ENCODE measurements at regions not wholly inside any gene's neighbourhood (a gene's known extent, or its start where the extent isn't known, plus 50 kb on each side); places are given as distances from the start of the nearest gene placed in this dataset.

DNA sequence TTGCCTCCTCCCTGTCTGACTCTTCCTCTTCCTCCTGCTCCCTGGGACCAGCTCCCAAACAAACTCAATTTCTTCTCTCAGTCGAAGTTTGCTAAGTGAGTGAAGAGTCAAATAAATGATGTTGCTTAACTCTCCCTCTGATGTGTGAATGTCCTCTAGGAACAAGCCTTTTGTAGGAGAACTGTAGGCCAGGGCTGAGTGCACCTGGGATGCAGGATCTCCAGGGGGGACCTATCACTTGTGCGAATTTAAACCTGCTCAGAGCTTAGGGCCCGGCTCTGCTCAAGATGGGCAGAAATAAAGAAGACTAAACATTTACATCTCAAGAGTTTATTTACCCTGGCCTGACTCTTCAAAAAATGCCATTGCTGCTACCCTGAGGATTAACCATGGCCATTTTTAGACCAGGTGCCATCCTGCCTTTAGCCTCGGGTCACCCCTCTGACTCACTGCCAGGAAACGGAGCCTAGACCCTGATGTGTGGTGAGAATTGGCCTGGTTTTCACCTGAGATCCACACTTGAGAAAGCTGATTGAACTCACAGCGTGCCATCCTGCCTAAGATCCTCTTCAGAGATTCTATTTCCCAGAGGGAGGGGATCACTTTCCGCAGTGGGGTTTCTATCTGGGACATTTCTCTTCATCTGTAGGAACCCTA, 63.6 kb upstream of the CD93 start:
- no peak overlapping the region for H3K4me3 ChIP-seq (ENCODE audit: insufficient read depth, low read depth, low read length)
- H3K27me3 ChIP-seq (ENCODE audit: control insufficient read depth, insufficient read depth, low read length): no peaks in the 10 kb centered on the region
- DNase-seq: no peak
- H3K36me3 ChIP-seq (replicated peaks; ENCODE audit: control insufficient read depth, insufficient read depth, low read length): no peaks in the 10 kb centered on the region

DNA sequence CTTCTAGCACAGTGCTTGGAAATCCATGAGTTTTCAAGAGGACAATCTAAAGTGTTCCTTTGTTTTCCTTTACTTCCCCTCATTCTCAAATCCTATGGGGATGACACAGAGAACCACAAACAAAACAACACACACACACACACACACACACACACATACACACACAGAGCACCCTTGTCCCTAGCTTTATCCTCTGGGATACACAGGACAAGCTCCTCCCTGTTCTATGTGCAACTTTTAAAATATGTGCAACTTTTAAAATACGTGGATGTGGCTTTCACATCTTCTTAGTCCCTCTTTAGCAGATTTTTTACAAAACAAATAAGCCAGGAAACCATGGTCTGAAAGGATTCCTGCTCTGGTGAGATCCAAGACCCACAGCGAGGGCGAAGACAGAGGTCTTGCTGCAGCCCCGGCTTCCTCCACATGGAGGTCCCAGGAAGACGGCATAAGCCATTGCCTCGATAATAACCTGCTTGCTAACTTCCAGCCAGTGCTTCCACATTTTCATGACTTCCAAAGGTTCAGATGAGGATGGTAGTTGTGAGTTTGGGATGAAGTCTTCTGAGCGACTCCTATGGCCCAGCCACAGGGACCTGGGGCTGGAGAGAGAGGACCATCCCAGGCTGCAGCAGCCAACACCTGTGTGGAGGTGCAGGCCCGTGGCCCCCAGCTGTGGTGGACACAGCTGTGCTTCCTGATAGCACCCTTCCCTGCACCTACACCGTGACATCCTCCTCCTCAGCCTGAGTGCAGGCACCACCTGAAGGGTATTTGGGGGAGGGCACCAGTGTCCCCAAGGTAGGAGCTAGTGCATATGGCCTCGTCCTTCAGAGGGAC, 62.8 kb upstream of the CD93 start:
- DNase-seq: no peak

DNA sequence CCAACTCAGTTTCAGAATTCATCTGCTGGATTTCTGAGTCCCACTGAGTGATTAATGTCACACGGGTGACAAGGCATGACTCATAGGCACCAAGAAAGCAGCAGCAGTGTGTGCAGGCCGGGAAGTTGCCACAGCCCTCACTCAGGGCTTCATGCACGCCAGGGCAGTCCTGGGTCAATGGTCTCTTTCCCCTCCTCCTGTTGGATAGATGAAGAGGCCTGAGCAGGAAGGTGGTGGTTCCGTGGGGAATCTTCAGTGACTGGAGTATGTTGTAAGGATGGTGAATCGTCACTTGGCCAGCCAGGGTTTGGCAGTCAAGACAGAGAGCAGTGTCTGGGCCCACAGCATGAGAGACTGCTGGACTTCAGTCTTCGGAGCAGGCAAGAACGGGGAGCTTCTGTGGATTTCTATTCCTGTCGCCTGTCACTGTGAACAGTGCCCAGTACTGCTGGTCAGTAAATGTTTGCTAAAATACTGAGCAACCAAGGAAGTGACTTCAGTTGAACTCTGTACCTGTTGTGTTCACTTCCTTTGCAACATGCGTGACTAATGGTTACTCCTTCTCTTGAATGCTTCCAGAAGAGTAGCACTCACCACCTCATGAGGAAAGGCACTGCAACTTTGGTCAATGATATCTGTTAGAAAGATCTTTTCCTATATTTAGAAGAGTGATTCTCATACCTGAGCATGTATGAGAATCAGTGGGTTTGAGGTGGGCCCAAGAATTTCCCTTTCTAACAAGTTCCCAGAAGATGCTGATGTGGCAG, 62.0 kb upstream of the CD93 start:
- Histone ChIP-seq H3K36me3 (replicated peaks; ENCODE audit: control insufficient read depth, insufficient read depth, low read length) (no peaks in the 10 kb centered on the region), H3K4me3 (ENCODE audit: insufficient read depth, low read depth, low read length) (no peak overlapping the region), H3K27me3 (ENCODE audit: control insufficient read depth, insufficient read depth, low read length) (no peaks in the 10 kb centered on the region)
- no peak for DNase-seq

More for the DNA sequence above, 62.8 kb upstream of the CD93 start:
- Histone ChIP-seq H3K27me3 (ENCODE audit: control insufficient read depth, insufficient read depth, low read length) (no peaks in the 10 kb centered on the region), H3K4me3 (ENCODE audit: insufficient read depth, low read depth, low read length) (no peak overlapping the region), H3K36me3 (replicated peaks; ENCODE audit: control insufficient read depth, insufficient read depth, low read length) (no peaks in the 10 kb centered on the region)

DNA sequence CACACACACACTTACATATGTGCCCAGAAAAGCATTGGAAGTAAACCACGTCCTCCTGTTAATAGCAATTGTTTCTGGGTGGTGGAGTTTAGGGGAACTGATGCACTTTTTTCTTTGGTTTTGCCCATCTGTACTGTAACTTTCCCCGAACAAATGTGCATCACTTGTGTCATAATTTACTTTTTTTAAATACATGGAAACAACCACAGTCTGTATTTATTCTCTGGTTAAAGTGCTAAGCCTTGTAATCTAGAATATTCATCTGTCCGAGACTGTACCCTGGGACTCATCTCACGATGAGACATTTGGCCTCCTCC, 61.5 kb upstream of the CD93 start:
- no peak for DNase-seq

DNA sequence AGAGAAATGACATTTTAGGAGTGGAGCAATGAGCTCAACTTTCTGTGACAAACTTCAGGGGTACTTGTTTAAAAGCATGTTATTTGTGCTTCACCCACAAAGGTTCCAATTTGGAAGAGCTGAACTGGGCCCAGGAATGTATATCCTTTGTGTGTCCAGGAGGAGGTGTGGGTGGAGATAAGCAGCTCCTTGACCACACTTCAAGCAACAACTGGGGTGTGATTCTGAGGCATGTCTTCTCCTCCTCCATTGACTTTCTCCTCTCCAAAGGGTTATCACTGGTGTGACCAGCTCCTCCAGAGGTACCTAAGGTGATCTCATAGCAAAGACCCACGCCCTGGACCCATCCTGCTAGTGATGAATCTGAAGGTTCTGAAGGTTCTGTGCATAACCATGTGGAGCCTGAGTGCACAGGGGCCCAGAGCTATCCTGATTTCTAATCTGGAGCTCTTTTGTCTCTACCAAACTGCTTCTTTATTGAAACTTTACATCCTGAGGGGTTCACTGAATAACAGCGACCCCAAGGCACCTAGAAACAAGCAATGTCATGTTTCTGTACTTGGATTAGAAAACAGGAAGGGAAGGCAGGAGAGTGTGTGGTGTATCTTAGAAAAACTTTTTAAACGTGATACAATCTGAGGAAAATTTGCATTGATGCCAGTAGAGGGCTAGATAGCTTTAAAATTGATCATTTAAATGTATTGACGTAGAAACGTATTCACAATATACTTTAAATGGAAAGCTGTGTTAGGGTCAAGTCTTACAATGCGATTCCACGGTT, 60.9 kb upstream of the CD93 start:
- Histone ChIP-seq H3K4me3 (ENCODE audit: insufficient read depth, low read depth, low read length) (no peak overlapping the region), H3K27me3 (ENCODE audit: control insufficient read depth, insufficient read depth, low read length) (no peaks in the 10 kb centered on the region), H3K36me3 (replicated peaks; ENCODE audit: control insufficient read depth, insufficient read depth, low read length) (no peaks in the 10 kb centered on the region)
- no peak for DNase-seq

More for the DNA sequence above, 61.5 kb upstream of the CD93 start:
- no peaks in the 10 kb centered on the region for H3K27me3 ChIP-seq (ENCODE audit: control insufficient read depth, insufficient read depth, low read length)
- H3K36me3 ChIP-seq (replicated peaks; ENCODE audit: control insufficient read depth, insufficient read depth, low read length): no peaks in the 10 kb centered on the region
- H3K4me3 ChIP-seq (ENCODE audit: insufficient read depth, low read depth, low read length): no peak overlapping the region

DNA sequence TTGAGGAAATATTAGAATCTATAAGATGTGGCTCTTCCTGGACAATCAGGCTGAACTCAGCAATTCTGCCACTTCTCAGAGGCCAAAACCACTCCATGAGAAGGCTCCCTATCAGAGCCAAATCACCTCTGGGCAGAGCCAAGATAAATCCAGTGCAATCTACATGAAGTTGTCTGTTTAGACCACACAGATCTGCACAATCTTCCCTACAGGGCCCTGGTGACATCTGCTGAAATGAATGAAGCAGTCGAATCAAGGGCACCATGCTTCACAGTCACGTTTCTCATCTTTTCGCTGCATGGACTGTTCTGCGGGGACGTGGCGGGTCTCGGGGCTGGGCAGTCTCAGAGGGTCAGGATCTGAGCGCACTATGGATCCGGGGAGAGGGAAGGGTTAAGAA, 60.1 kb upstream of the CD93 start:
- Histone ChIP-seq H3K27me3 (ENCODE audit: control insufficient read depth, insufficient read depth, low read length) (no peaks in the 10 kb centered on the region), H3K36me3 (replicated peaks; ENCODE audit: control insufficient read depth, insufficient read depth, low read length) (no peaks in the 10 kb centered on the region), H3K4me3 (ENCODE audit: insufficient read depth, low read depth, low read length) (no peak overlapping the region)
- DNase-seq: no peak

DNA sequence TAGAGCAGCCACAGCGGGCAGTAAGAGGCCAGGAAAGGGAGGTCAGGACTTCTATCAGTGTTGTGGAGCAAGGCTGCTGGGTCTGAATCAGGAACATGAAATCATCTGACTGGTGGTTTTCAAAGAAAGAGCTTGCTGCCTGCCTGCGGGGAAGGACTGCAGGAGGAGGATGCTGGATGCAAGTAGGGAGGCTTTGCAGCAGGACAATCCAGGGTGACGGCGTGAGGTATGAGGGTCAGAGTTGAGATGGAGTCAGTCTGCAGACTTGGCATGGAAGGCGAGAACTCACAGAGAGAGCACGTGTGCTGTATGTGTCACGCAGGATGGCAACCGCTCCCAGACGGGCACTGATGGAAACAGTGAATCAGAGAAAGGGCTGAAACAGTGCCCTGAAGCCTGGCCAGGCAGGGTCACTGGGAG, 59.2 kb upstream of the CD93 start:
- H3K4me3 ChIP-seq (ENCODE audit: insufficient read depth, low read depth, low read length): no peak overlapping the region
- no peaks in the 10 kb centered on the region for H3K36me3 ChIP-seq (replicated peaks; ENCODE audit: control insufficient read depth, insufficient read depth, low read length)
- no peak for DNase-seq
- H3K27me3 ChIP-seq (ENCODE audit: control insufficient read depth, insufficient read depth, low read length): no peaks in the 10 kb centered on the region

DNA sequence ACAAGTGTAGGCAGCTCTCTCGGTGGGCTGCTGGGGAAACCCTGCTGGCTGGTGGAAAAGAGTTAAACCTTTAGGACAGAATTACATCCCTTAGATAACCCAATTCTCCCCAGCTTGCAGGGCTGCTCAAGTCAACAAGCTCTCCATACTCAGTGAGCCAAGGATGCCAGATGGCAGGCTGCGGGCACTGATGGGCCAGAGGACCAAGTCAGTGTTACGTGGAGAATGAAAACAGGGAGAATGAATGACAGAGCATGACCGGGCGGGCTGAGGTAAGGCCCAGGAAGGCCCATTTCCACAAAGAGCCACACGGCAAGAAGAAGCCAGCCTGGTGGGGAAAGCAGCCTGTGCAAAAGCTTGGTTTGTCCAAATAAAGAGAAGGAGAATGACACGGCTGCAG, 58.7 kb upstream of the CD93 start:
- no peak for DNase-seq
- Histone ChIP-seq H3K27me3 (ENCODE audit: control insufficient read depth, insufficient read depth, low read length) (no peaks in the 10 kb centered on the region), H3K36me3 (replicated peaks; ENCODE audit: control insufficient read depth, insufficient read depth, low read length) (no peaks in the 10 kb centered on the region), H3K4me3 (ENCODE audit: insufficient read depth, low read depth, low read length) (no peak overlapping the region)

DNA sequence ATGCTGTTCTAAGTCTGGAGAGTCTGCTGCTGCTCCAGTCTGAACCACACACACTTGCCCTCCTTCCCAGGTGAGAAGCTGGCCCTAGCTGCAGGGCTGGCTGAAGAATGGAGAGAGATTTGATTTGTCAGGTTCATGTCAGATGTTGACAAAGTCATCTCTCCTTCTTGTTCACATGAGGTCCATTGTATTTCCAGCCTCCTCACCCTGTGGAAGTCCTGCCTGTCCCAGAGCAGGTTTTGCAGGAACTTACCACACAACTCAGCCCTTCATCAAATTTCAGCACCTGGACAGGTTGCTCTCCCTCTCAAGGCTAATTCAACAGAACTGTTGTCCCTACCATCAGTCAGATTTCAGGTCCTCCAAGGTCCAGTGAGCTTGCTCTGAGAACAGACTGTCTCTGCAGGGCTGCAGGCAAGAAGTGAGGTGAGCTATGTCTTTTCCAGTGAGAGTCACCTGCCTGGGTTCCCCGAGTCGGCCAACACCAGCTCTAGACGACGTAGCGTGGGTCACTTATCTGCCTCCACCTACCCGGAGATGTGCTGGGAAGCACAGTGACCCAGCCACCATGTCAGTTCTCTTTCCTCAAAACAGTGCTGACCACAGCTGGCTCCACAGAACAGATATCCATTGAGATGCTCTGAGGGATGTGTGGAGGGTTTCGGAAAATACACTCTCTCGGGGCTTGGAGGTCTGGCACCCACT, 58.0 kb upstream of the CD93 start:
- no peak overlapping the region for H3K4me3 ChIP-seq (ENCODE audit: insufficient read depth, low read depth, low read length)
- no peaks in the 10 kb centered on the region for H3K27me3 ChIP-seq (ENCODE audit: control insufficient read depth, insufficient read depth, low read length)
- H3K36me3 ChIP-seq (replicated peaks; ENCODE audit: control insufficient read depth, insufficient read depth, low read length): no peaks in the 10 kb centered on the region
- no peak for DNase-seq

DNA sequence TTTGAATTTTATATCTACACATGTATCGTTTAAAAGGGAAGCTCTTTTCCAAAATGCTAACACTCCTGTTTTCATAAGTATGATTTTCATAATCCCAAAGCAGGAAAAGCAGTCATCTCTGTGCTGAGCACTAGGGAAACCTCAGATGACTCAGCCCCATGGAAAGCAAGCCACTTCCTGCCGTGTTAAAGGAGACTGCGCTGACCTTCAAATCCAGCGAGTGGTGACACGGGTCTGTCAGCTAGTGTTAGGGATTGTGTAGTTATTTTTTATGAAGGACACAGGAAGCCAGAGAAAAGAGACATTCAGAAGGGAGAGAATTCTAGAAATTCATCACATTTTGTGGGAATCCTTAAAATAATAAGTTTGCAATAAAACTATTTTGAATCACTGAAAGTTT, 57.0 kb upstream of the CD93 start:
- Histone ChIP-seq H3K36me3 (replicated peaks; ENCODE audit: control insufficient read depth, insufficient read depth, low read length) (no peaks in the 10 kb centered on the region), H3K27me3 (ENCODE audit: control insufficient read depth, insufficient read depth, low read length) (no peaks in the 10 kb centered on the region), H3K4me3 (ENCODE audit: insufficient read depth, low read depth, low read length) (no peak overlapping the region)
- no peak for DNase-seq

DNA sequence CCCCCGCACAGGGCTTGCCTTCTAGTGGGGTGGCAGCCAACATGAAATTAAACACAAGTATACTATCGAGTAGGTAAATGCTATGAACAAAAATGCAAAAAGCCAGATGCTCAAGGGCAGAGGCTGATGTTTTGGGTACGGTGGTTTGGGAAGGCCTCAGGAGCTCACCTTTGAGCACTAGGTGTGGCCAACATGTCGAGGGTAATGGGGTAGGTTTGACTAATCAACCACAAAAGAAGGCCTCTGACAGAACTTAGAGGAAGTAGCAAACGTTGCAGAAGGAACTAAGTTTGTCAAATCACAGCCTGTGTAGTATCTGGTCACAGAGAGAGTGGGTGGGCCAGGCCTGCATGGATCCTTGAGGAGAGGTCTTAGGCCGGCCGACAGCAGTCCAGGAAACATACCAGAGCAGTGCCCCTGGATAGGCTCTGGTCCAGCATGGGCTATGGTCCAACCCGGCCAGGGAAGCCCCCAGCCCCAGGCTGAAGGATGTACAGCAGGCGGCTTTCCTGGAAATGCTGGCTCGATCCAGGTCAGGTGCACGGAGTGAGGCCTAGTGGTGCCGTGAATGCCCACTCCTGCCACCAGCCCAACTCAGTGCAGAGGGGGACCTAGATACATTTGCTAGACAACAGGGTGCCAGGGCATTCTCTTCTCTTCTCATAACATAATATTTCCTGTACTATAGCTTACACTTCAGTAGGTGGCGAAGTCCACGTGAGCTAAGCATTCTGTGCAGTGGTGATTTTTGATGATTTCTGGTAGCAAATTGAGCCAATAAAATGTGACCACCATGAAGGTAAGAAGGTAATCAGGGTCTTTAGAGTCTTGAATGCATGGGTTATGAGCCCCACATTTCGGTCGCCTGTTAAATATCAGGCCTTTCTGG, 56.3 kb upstream of the CD93 start:
- H3K36me3 ChIP-seq (replicated peaks; ENCODE audit: control insufficient read depth, insufficient read depth, low read length): no peaks in the 10 kb centered on the region
- H3K4me3 ChIP-seq (ENCODE audit: insufficient read depth, low read depth, low read length): no peak overlapping the region
- no peaks in the 10 kb centered on the region for H3K27me3 ChIP-seq (ENCODE audit: control insufficient read depth, insufficient read depth, low read length)
- no peak for DNase-seq

DNA sequence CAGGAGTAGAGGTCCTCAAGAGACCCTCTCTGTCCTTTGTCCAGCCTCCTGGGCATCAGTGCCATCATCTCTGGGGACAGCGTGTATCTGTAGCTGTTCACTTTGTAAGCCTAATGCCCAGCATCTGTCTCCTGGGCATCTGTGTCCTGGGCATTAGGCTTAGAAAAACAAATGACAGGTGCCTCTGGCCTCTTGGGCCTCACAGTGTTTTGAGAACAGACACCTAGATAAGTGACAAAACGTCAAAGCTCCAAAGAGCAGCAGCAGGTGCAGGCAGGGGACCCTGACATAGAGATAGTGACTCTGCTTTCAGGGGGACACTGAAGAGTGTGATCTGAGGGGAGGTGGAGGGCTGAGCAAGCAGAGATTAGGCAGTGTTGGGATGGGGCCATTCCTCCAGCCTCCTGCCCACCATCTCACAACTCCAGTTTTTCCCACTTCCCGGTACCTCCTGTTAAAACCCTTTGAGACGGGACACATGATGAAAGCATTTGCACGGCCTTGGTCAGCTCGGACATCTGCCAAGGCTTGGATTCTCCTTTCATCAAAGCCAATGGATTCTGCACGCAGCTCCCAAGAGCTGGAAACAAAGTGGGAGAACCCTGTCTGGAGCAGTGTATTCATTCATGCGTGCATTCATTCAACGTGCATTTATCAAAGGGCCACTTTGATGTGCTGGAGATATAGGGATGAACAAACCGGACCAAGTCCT, 55.5 kb upstream of the CD93 start:
- no peak for DNase-seq
- Histone ChIP-seq H3K27me3 (ENCODE audit: control insufficient read depth, insufficient read depth, low read length) (no peaks in the 10 kb centered on the region), H3K4me3 (ENCODE audit: insufficient read depth, low read depth, low read length) (no peak overlapping the region), H3K36me3 (replicated peaks; ENCODE audit: control insufficient read depth, insufficient read depth, low read length) (no peaks in the 10 kb centered on the region)

DNA sequence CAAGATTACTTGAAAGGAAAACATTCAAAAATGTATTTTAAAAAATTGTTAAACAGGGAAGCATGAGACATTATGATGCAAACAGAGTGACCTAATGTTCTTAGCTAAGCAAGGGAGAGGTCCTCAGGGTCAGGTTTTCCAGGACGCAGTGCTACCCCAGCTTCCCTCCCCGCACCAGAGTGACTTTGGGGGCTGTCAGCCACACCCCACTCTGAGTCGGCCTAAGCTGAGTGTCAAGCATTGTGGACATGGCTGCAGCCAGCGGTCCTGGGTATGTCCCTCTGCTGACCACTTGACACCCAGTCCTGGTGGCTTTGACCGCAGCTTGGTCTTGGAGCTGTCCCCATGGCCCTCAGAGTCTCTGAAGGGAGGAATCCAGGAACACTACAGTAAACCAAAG, 54.9 kb upstream of the CD93 start:
- DNase-seq: no peak
- Histone ChIP-seq H3K27me3 (ENCODE audit: control insufficient read depth, insufficient read depth, low read length) (no peaks in the 10 kb centered on the region), H3K36me3 (replicated peaks; ENCODE audit: control insufficient read depth, insufficient read depth, low read length) (no peaks in the 10 kb centered on the region), H3K4me3 (ENCODE audit: insufficient read depth, low read depth, low read length) (no peak overlapping the region)
